D721Med (cell line): ENCODE measurements at regions not wholly inside any gene's neighbourhood (a gene's known extent, or its start where the extent isn't known, plus 50 kb on each side); places are given as distances from the start of the nearest gene placed in this dataset.

ENCODE experiments used
- DNase-seq: peaks from one replicate; pipeline ENCODE4 v3.0.0; 2011; ENCODE audit warnings: low spot score; ENCODE audit not compliant: insufficient read length
- FAIRE-seq: peaks from 2 replicates; lab custom pipeline; 2011; peaks lifted over from hg19 to GRCh38; lab: Jason Lieb, UNC
- TF ChIP-seq, protein P1 (sequence below): IDR thresholded peaks from 2 replicates; pipeline ENCODE4 v1.5.1; 2012; ENCODE audit warnings: mild to moderate bottlenecking, control low read depth; ENCODE audit not compliant: insufficient read depth; ENCODE audit errors: missing control alignments

- FAIRE-seq: no peak
- DNase-seq: no peak
- TF ChIP-seq, protein P1, sequence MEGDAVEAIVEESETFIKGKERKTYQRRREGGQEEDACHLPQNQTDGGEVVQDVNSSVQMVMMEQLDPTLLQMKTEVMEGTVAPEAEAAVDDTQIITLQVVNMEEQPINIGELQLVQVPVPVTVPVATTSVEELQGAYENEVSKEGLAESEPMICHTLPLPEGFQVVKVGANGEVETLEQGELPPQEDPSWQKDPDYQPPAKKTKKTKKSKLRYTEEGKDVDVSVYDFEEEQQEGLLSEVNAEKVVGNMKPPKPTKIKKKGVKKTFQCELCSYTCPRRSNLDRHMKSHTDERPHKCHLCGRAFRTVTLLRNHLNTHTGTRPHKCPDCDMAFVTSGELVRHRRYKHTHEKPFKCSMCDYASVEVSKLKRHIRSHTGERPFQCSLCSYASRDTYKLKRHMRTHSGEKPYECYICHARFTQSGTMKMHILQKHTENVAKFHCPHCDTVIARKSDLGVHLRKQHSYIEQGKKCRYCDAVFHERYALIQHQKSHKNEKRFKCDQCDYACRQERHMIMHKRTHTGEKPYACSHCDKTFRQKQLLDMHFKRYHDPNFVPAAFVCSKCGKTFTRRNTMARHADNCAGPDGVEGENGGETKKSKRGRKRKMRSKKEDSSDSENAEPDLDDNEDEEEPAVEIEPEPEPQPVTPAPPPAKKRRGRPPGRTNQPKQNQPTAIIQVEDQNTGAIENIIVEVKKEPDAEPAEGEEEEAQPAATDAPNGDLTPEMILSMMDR: no peak
Measured at GRCh38 chr13:44814836-44815235, 174.4 kb downstream of the NUFIP1 start.

- FAIRE-seq: no peak
Measured at GRCh38 chr13:44814161-44814560, 175.1 kb downstream of the NUFIP1 start.

DNA sequence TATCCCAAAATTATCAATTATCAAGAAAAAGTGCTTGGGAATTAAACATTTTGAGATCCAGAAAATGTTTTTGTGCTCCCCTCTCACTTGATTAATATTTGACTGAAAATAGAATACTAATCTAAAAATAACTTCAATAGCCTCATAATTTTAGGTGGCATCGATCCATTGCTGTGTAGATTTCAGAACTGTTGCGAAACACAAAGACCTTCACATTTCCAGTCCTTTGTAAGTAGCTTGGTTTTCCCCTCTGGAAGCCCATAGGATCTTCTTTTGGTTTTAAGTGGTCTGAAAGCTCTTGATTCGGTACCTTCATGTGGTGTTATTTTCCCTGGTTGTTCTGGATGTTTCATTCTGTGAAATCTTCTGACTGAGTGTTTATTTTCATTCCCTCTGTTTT lies 176.5 kb downstream of the NUFIP1 start:
- FAIRE-seq: no peak

More at GRCh38 chr13:44814161-44814560, 175.1 kb downstream of the NUFIP1 start:
- TF ChIP-seq, protein P1: no peak
- DNase-seq: no peak

GRCh38 chr13:44810061-44810840 lies 179.0 kb downstream of the NUFIP1 start:
- no peak for DNase-seq

More for the DNA sequence above, 176.5 kb downstream of the NUFIP1 start:
- DNase-seq: no peak
- TF ChIP-seq, protein P1: no peak

DNA sequence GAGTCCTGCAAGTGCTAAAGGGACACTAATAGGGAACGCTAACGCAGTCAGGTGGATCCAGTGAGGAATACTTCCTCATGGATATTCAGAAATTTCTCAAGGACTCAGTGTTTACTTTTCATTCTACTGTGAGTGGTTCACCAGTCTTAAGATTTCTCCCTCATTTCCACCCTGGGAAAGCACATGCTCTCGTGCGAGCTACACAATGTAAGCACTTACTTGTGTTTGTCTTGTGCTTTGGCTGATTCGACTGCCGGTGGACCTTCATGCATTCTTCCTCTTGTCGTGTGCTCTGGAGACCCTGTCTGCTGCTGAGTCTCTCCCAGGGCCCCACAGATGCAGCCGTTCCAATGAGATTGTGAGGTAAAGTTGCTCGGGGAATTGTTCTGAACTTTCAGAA lies 180.1 kb downstream of the NUFIP1 start:
- TF ChIP-seq, protein P1: no peak
- no peak for DNase-seq
- FAIRE-seq: no peak

More at GRCh38 chr13:44810061-44810840, 179.0 kb downstream of the NUFIP1 start:
- FAIRE-seq: no peak
- TF ChIP-seq, protein P1: no peak

- FAIRE-seq (no peak), DNase-seq (no peak)
- TF ChIP-seq, protein P1: no peak
Measured at GRCh38 chr13:44808185-44808584, 181.1 kb downstream of the NUFIP1 start.

DNA sequence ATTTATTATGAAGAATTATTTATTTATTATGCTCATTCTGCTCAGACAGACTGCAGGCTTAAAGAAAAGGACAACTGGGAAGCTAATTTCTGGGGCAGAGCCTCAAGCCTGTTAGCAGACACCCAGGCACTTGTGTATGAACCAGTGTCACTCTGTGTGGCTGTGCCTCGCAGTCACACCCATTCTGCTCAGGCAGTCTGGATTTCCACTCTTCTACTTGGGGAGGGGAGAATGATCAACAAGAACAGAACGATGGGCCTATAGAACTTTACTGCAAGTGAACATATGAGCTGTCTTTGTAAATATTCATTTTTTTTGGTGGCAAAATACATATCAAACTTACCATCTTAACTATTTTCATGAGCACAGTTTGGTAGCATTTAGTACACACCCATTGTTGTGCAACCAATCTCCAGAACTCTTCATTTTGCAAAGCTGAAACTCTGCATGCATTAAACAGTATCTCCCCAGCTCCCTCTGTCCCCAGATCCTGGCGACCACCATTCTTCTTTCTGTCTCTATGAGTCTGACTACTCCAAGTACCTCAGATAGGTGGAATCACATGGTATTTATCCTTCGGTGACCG lies 181.7 kb downstream of the NUFIP1 start:
- TF ChIP-seq, protein P1: no peak
- FAIRE-seq (no peak), DNase-seq (no peak)
